ENCODE measurements at regions not wholly inside any gene's neighbourhood (a gene's known extent, or its start where the extent isn't known, plus 50 kb on each side); places are given as distances from the start of the nearest gene placed in this dataset.
A peak's percentile ranks its signal among the peaks of the same experiment; 100 is the strongest.
"Not testable (repeated sequence)": the region's sequence is repeated elsewhere in the genome, so short reads cannot be mapped to it uniquely, and the experiment has no call there.

- DNase-seq (ENCODE audit: low read depth): not testable (repeated sequence)
Measured at GRCh38 chr1:220475608-220476007, 52.3 kb upstream of the MARK1 start.

- not testable (repeated sequence) for DNase-seq (ENCODE audit: low read depth)
Measured at GRCh38 chr1:220475141-220475540, 52.8 kb upstream of the MARK1 start.

- DNase-seq (ENCODE audit: low read depth): no peak
Measured at GRCh38 chr1:220473440-220473839, 54.5 kb upstream of the MARK1 start.

GRCh38 chr1:220462752-220463151 lies 65.2 kb upstream of the MARK1 start:
- no peak for DNase-seq (ENCODE audit: low read depth)

GRCh38 chr1:220458936-220459335 lies 69.0 kb upstream of the MARK1 start:
- no peak for DNase-seq (ENCODE audit: low read depth)

- no peak for DNase-seq (ENCODE audit: low read depth)
Measured at GRCh38 chr1:220457957-220458609, 69.9 kb upstream of the MARK1 start.

- DNase-seq (ENCODE audit: low read depth): no peak
Measured at GRCh38 chr1:220455559-220455958, 72.4 kb upstream of the MARK1 start.

GRCh38 chr1:220454155-220454777 lies 73.7 kb upstream of the MARK1 start:
- DNase-seq (ENCODE audit: low read depth): no peak

GRCh38 chr1:220453371-220453770 lies 74.6 kb upstream of the MARK1 start:
- DNase-seq (ENCODE audit: low read depth): no peak

GRCh38 chr1:220451532-220451931 lies 76.4 kb upstream of the MARK1 start:
- DNase-seq (ENCODE audit: low read depth): peak; percentile 25

- DNase-seq (ENCODE audit: low read depth): no peak
Measured at GRCh38 chr1:220450927-220451326, 77.0 kb upstream of the MARK1 start.

- DNase-seq (ENCODE audit: low read depth): no peak
Measured at GRCh38 chr1:220448217-220448616, 79.7 kb upstream of the MARK1 start.

- DNase-seq (ENCODE audit: low read depth): not testable (repeated sequence)
Measured at GRCh38 chr1:220444586-220444985, 83.3 kb upstream of the MARK1 start.

GRCh38 chr1:220441211-220441610 lies 86.7 kb upstream of the MARK1 start:
- DNase-seq (ENCODE audit: low read depth): no peak

GRCh38 chr1:220438741-220439140 lies 89.2 kb upstream of the MARK1 start:
- no peak for DNase-seq (ENCODE audit: low read depth)

GRCh38 chr1:220432408-220432807 lies 95.5 kb upstream of the MARK1 start:
- peak; percentile 2 for DNase-seq (ENCODE audit: low read depth)

- no peak for DNase-seq (ENCODE audit: low read depth)
Measured at GRCh38 chr1:220431554-220432239, 96.2 kb upstream of the MARK1 start.

GRCh38 chr1:220430586-220430985 lies 97.3 kb upstream of the MARK1 start:
- DNase-seq (ENCODE audit: low read depth): no peak

- peak; percentile 76 for DNase-seq (ENCODE audit: low read depth)
Measured at GRCh38 chr1:220430059-220430458, 97.9 kb upstream of the MARK1 start.

GRCh38 chr1:220426989-220427388 lies 100.9 kb upstream of the MARK1 start:
- peak; percentile 69 for DNase-seq (ENCODE audit: low read depth)

GRCh38 chr1:220425852-220426251 lies 102.1 kb upstream of the MARK1 start:
- no peak for DNase-seq (ENCODE audit: low read depth)

GRCh38 chr1:220421508-220421907 lies 106.4 kb upstream of the MARK1 start:
- no peak for DNase-seq (ENCODE audit: low read depth)

- no peak for DNase-seq (ENCODE audit: low read depth)
Measured at GRCh38 chr1:220420726-220421125, 107.2 kb upstream of the MARK1 start.
